Lung (tissue), 11 donors: ENCODE measurements at regions not wholly inside any gene's neighbourhood (a gene's known extent, or its start where the extent isn't known, plus 50 kb on each side); places are given as distances from the start of the nearest gene placed in this dataset.

Source experiments
- ATAC-seq: fragments of 200-7000 bp; cut with Tn5 transposase; one replicate; pipeline ENCODE4 v1.9.1; 2020; ENCODE audit warnings: moderate number of reproducible peaks; ENCODE audit not compliant: insufficient read depth, low FRiP score
- DNase-seq, 3 donors: peaks; one replicate each; pipeline ENCODE4 v3.0.0-alpha.2; 2013 to 2017
- H3K27ac ChIP-seq, 2 donors: one replicate each; pipeline ENCODE4 v1.5.1; 2013; ENCODE audit warnings: mild to moderate bottlenecking in 2 of 2, moderate library complexity in 2 of 2, control low read depth in 1 of 2, inconsistent platforms in 1 of 2, low read depth in 1 of 2, low read length in 1 of 2
- H3K27me3 ChIP-seq, 3 donors: one replicate each; pipeline ENCODE4 v1.5.1; 2013; ENCODE audit warnings: low read length in 2 of 3; ENCODE audit not compliant: control insufficient read depth in 3 of 3, insufficient read depth in 3 of 3
- H3K36me3 ChIP-seq, 4 donors: one replicate each; pipeline ENCODE4 v1.5.1; 2013; ENCODE audit warnings: low read length in 4 of 4, mild to moderate bottlenecking in 1 of 4, moderate library complexity in 1 of 4; ENCODE audit not compliant: control insufficient read depth in 4 of 4, insufficient read depth in 4 of 4
- H3K4me1 ChIP-seq, 5 donors: one replicate each; pipeline ENCODE4 v1.5.1; 2013; ENCODE audit warnings: low read length in 5 of 5, mild to moderate bottlenecking in 2 of 5, moderate library complexity in 1 of 5; ENCODE audit not compliant: control insufficient read depth in 5 of 5, insufficient read depth in 5 of 5
- H3K4me3 ChIP-seq: one replicate; pipeline ENCODE4 v1.5.1; 2013; ENCODE audit warnings: mild to moderate bottlenecking, control low read depth, moderate library complexity
- H3K9ac ChIP-seq, 2 donors: one replicate each; pipeline ENCODE4 v1.5.1; 2013; ENCODE audit warnings: low read length in 2 of 2, control low read depth in 1 of 2; ENCODE audit not compliant: insufficient read depth in 1 of 2
- H3K9me3 ChIP-seq, 4 donors: one replicate each; pipeline ENCODE4 v1.5.1; 2013; ENCODE audit warnings: low read length in 3 of 4, mild to moderate bottlenecking in 1 of 4, moderate library complexity in 1 of 4; ENCODE audit not compliant: control insufficient read depth in 4 of 4, insufficient read depth in 3 of 4
- CTCF ChIP-seq: IDR thresholded peaks from 2 replicates; pipeline ENCODE4 v1.5.1; 2012; ENCODE audit warnings: mild to moderate bottlenecking; ENCODE audit errors: control extremely low read depth, extremely low read depth
- WGBS, 2 donors: extraction: QIAGEN DNeasy Blood & Tissue Kit; methylation state at CpG; one replicate each; pipeline ENCODE4 v1.1.7; 2013; 5-methylcytosine and 5-hydroxymethylcytosine counted together
- donor health status: control.
- donor health status: control.
- donor health status: Bipolar disorder and iron deficiency.
- donor health status: healthy.
- donor health status: DM: yes; HTN: yes; CAD: no.

GRCh38 chr7:34425631-34426384 is 232.2 kb upstream of the NPSR1 start:
- no peak overlapping the region for H3K4me3 ChIP-seq
- H3K9ac ChIP-seq = no peak overlapping the region
- H3K27me3 ChIP-seq = peaks cover 0 to 2% (median 0%) of the 10 kb centered on the region in 3 donors
- WGBS, 2 donors = 48 to 75% methylated on average over 2 of the region's 2 CpGs
- no peak for ATAC-seq
- no peak overlapping the region for H3K27ac ChIP-seq
- H3K9me3 ChIP-seq = no peaks in the 10 kb centered on the region
- no peaks in the 10 kb centered on the region for H3K4me1 ChIP-seq
- TF ChIP-seq CTCF = no peak
- peak in 2 of 3 donors; percentile 5 to 12 for DNase-seq
- no peaks in the 10 kb centered on the region for H3K36me3 ChIP-seq

- no peak for ATAC-seq
- no peaks in the 10 kb centered on the region for H3K4me1 ChIP-seq
- H3K27me3 ChIP-seq = no peaks in the 10 kb centered on the region
- TF ChIP-seq CTCF = no peak
- no peak overlapping the region for H3K9ac ChIP-seq
- peak; percentile 14 to 75 (median 51) for DNase-seq
- H3K27ac ChIP-seq = no peak overlapping the region
- H3K9me3 ChIP-seq = peaks cover 0 to 7% (median 2%) of the 10 kb centered on the region in 4 donors
- WGBS, 2 donors = 43 to 71% methylated on average over 4 of the region's 4 CpGs
- no peaks in the 10 kb centered on the region for H3K36me3 ChIP-seq
- no peak overlapping the region for H3K4me3 ChIP-seq
Measured at GRCh38 chr7:34430456-34430855, 227.6 kb upstream of the NPSR1 start.

GRCh38 chr7:34438436-34438835 is 219.6 kb upstream of the NPSR1 start:
- WGBS, 2 donors = 56 to 63% methylated on average over 3 of the region's 3 CpGs
- Histone ChIP-seq H3K36me3 (no peaks in the 10 kb centered on the region), H3K27ac (no peak overlapping the region), H3K27me3 (no peaks in the 10 kb centered on the region), H3K4me1 (no peaks in the 10 kb centered on the region), H3K9ac (no peak overlapping the region), H3K9me3 (no peaks in the 10 kb centered on the region), H3K4me3 (no peak overlapping the region)
- DNase-seq (no peak), ATAC-seq (no peak)
- TF ChIP-seq CTCF = no peak
